SKM-1 treated with dmso at 0.1 percent for 144 hours (cell line): ENCODE measurements at regions not wholly inside any gene's neighbourhood (a gene's known extent, or its start where the extent isn't known, plus 50 kb on each side); places are given as distances from the start of the nearest gene placed in this dataset.

Experiments
- DNase-seq: peaks from one replicate; lab custom pipeline; 2025; ENCODE audit not compliant: unreplicated experiment; lab: John Stamatoyannopoulos, UW

GRCh38 chr2:65485839-65486238 is 53.4 kb upstream of the SPRED2 start:
- DNase-seq: no peak

- DNase-seq: no peak
These were observed 51.4 kb upstream of the SPRED2 start for GRCh38 chr2:65483763-65484162.

GRCh38 chr2:65482971-65483370 is 50.6 kb upstream of the SPRED2 start:
- no peak for DNase-seq
